Breast epithelium (tissue), 3 donors: ENCODE measurements at regions not wholly inside any gene's neighbourhood (a gene's known extent, or its start where the extent isn't known, plus 50 kb on each side); places are given as distances from the start of the nearest gene placed in this dataset.

ENCODE experiments used
- CTCF ChIP-seq, 3 donors: fragments of 450-650 bp; IDR thresholded peaks; one replicate each; pipeline ENCODE4 v1.5.1; 2016 to 2017; ENCODE audit warnings: antibody characterized with exemption in 3 of 3, mild to moderate bottlenecking in 3 of 3, moderate library complexity in 3 of 3
- POLR2A ChIP-seq: fragments of 450-650 bp; IDR thresholded peaks from one replicate; pipeline ENCODE4 v1.6.1; 2016; ENCODE audit warnings: antibody characterized with exemption, mild to moderate bottlenecking, moderate library complexity
- POLR2AphosphoS5 ChIP-seq, 3 donors: sonication (generic); formaldehyde crosslinking; IDR thresholded peaks; one replicate each; pipeline ENCODE4 v1.6.1; 2017; ENCODE audit warnings: antibody characterized with exemption in 3 of 3

DNA sequence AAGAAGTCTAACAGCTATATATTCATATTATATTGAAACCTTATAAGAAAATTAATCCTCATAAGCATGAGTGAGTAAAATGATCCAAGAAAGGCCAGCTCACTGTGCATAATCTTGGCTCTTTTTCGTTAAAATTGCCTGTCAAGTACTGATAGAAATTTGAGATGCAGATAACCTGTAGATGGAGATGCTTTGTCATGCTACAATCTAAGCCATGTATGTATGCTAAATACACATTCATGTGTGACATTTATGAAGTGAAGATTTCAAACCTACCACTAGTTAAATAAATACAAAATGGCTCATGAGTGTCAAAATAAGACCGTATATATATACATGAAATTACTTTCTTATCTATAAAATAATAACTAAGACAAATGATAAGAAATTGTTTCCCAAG lies 1491.5 kb upstream of the PRMT6 start:
- TF ChIP-seq POLR2AphosphoS5 (IDR thresholded peaks at IDR 0.05) (no peak), CTCF (IDR thresholded peaks at IDR 0.05) (no peak), POLR2A (no peak)
